ENCODE measurements at regions not wholly inside any gene's neighbourhood (a gene's known extent, or its start where the extent isn't known, plus 50 kb on each side); places are given as distances from the start of the nearest gene placed in this dataset.

- TF ChIP-seq CTCF (IDR thresholded peaks at IDR 0.05; ENCODE audit: low read length) (no peak), EZH2 (optimal IDR thresholded peaks at IDR 0.05; ENCODE audit: low read depth, low read length) (no peak), EZH2phosphoT487 (IDR thresholded peaks at IDR 0.05; ENCODE audit: low read length) (no peak)
Observed at GRCh38 chr6:66245231-66245630, 538.2 kb upstream of the EYS start.
